ENCODE measurements at regions not wholly inside any gene's neighbourhood (a gene's known extent, or its start where the extent isn't known, plus 50 kb on each side); places are given as distances from the start of the nearest gene placed in this dataset.
A peak's percentile ranks its signal among the peaks of the same experiment; 100 is the strongest.

DNA sequence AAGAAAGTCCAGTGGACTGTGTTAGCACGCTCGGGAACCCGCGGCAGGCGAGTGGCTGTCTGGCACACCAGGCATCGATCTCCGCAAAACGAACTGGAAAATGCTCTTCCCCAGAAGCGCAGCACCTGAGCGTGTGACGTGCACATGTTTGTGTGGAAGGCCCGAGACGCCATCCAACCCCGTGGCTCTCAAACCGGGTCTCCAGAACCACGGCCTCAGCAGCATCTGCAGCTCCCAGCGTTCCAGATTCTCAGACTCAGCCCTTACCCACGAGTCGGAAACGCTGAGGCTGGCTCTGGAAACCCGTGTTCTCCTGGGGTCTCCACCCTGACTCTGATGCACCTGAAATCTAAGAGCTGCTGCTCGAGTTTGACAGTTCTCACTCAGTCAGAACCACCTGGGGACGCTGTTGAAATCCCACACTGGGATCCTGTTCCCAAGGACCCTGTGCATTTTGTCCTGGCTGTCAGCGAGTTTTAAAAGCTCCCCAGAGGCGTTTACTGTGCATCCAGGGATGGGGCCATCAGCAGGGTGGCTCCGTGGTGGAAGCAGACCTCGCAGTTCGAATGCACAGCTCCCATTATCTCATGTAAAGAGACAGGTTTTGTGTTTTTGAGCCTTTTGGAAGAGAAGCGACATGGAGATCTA, 69.0 kb downstream of the DLL1 start:
- TF ChIP-seq YY1 (IDR thresholded peaks at IDR 0.05; ENCODE audit: low read depth, low read length) (no peak), RAD21 (IDR thresholded peaks at IDR 0.05 in 1 of 2, conservative IDR thresholded peaks at IDR 0.05 in 1 of 2; ENCODE audit: low read depth in 2 of 2, low read length in 2 of 2) (peak; percentile 8 to 44; a peak in 2 of 4 replicates), BRCA1 (IDR thresholded peaks at IDR 0.05; ENCODE audit: low read depth, low read length) (no peak), POLR2AphosphoS5 (IDR thresholded peaks at IDR 0.05; ENCODE audit: low read depth, low read length) (no peak)
- TF ChIP-seq, protein P1, sequence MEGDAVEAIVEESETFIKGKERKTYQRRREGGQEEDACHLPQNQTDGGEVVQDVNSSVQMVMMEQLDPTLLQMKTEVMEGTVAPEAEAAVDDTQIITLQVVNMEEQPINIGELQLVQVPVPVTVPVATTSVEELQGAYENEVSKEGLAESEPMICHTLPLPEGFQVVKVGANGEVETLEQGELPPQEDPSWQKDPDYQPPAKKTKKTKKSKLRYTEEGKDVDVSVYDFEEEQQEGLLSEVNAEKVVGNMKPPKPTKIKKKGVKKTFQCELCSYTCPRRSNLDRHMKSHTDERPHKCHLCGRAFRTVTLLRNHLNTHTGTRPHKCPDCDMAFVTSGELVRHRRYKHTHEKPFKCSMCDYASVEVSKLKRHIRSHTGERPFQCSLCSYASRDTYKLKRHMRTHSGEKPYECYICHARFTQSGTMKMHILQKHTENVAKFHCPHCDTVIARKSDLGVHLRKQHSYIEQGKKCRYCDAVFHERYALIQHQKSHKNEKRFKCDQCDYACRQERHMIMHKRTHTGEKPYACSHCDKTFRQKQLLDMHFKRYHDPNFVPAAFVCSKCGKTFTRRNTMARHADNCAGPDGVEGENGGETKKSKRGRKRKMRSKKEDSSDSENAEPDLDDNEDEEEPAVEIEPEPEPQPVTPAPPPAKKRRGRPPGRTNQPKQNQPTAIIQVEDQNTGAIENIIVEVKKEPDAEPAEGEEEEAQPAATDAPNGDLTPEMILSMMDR (IDR thresholded peaks at IDR 0.05; ENCODE audit: control extremely low read depth in 1 of 3, insufficient read depth in 1 of 3, low read depth in 1 of 3, low read length in 3 of 3) = 0 out of 4 replicates have a peak, but pooled peaks of 1 of the 3 experiments have one; percentile 8
- no peak overlapping the region for H3K18ac ChIP-seq (ENCODE audit: extremely low read depth, low read length)
- H3K9ac ChIP-seq (replicated peaks in 1 of 4; ENCODE audit: extremely low read depth in 1 of 4, low read depth in 3 of 4, low read length in 3 of 4) = no peak overlapping the region
- H2AK5ac ChIP-seq (ENCODE audit: low read depth, low read length) = no peak overlapping the region
- H4K91ac ChIP-seq (replicated peaks; ENCODE audit: insufficient read length, low read length) = no peak overlapping the region
- H3K27me3 ChIP-seq (replicated peaks in 1 of 4; ENCODE audit: control insufficient read depth in 3 of 4, extremely low read depth in 1 of 4, insufficient read depth in 3 of 4, low read length in 3 of 4) = no peaks in the 10 kb centered on the region
- peaks cover 0 to 8% (median 3%) of the 10 kb centered on the region in 4 experiments; a peak in 3 of 7 replicates for H3K4me1 ChIP-seq (replicated peaks in 1 of 4; ENCODE audit: control insufficient read depth in 3 of 4, insufficient read depth in 4 of 4, low read length in 3 of 4)
- 83% methylated on average over 29 of the region's 29 CpGs; no CpG with 5 or more reads in 1 of the 2 experiments for WGBS, 2 experiments (ENCODE audit: extremely low coverage in 1 of 2, insufficient coverage in 1 of 2, insufficient read length in 1 of 2, insufficient replicate concordance in 2 of 2, low coverage in 1 of 2, low lambda C conversion rate in 2 of 2, missing lambda C conversion rate in 1 of 2)
- H3K4me2 ChIP-seq (ENCODE audit: insufficient read depth in 1 of 2, low read depth in 2 of 2, low read length in 2 of 2) = no peak overlapping the region
- no peak overlapping the region for H2BK120ac ChIP-seq (replicated peaks; ENCODE audit: low read depth, low read length)
- H3K4me3 ChIP-seq (ENCODE audit: extremely low read depth in 1 of 4, insufficient read depth in 2 of 4, low read depth in 3 of 4, low read length in 4 of 4) = no peak overlapping the region
- H4K8ac ChIP-seq (ENCODE audit: extremely low read depth, insufficient read depth, low read length) = no peak overlapping the region
- H3K4ac ChIP-seq (replicated peaks; ENCODE audit: insufficient read length, low read depth, low read length) = no peak overlapping the region
- no peaks in the 10 kb centered on the region for H3K79me1 ChIP-seq (ENCODE audit: low read depth, low read length)
- no peak overlapping the region for H2AFZ ChIP-seq (ENCODE audit: low read length)
- no peak overlapping the region for H2BK5ac ChIP-seq (ENCODE audit: low read depth, low read length)
- H4K5ac ChIP-seq (ENCODE audit: insufficient read length, low read depth, low read length) = no peak overlapping the region
- no peak overlapping the region for H2BK15ac ChIP-seq (ENCODE audit: low read length)
- no peaks in the 10 kb centered on the region for H3K36me3 ChIP-seq (ENCODE audit: control insufficient read depth in 2 of 4, insufficient read depth in 4 of 4, low read length in 3 of 4)
- FAIRE-seq (no peak), DNase-seq (ENCODE audit: low read depth in 1 of 2, low spot score in 2 of 2) (no peak)
- H3K23me2 ChIP-seq (ENCODE audit: low read depth, low read length) = no peaks in the 10 kb centered on the region
- no peak overlapping the region for H3K14ac ChIP-seq (ENCODE audit: insufficient read length)
- no peak overlapping the region for H3K27ac ChIP-seq (ENCODE audit: low read depth, low read length)
- no peak overlapping the region for H3K56ac ChIP-seq (replicated peaks; ENCODE audit: insufficient read length, low read depth, low read length)
- CTCF ChIA-PET (ENCODE audit: partially characterized antibody) = interaction anchor here (0.7 to 1.2 kb wide), 3 partner anchors 10 to 340 kb away, joined by 3 read pairs; no protein-coding TSS in a partner anchor
- POLR2A ChIA-PET (ENCODE audit: partially characterized antibody) = interaction anchor here (1.3 kb wide), 1 partner anchor 70 kb away, joined by 4 read pairs; the partner anchor contains the start of gene DLL1
- no peak overlapping the region for H3K23ac ChIP-seq (ENCODE audit: insufficient read length)
- no peak overlapping the region for H2BK12ac ChIP-seq (ENCODE audit: low read depth, low read length)
- no peak overlapping the region for H2BK20ac ChIP-seq (ENCODE audit: low read length)
- H3K9me3 ChIP-seq (ENCODE audit: insufficient read depth in 2 of 2, low read depth in 1 of 2, low read length in 1 of 2) = no peaks in the 10 kb centered on the region
- no peaks in the 10 kb centered on the region for H3K79me2 ChIP-seq (ENCODE audit: control insufficient read depth in 1 of 2, insufficient read depth in 2 of 2, low read length in 2 of 2)
- H4K20me1 ChIP-seq (replicated peaks in 1 of 2; ENCODE audit: control insufficient read depth in 1 of 2, insufficient read depth in 2 of 2, low read length in 2 of 2) = no peaks in the 10 kb centered on the region

All from H1 (cell line).